ENCODE measurements at regions not wholly inside any gene's neighbourhood (a gene's known extent, or its start where the extent isn't known, plus 50 kb on each side); places are given as distances from the start of the nearest gene placed in this dataset.

DNA sequence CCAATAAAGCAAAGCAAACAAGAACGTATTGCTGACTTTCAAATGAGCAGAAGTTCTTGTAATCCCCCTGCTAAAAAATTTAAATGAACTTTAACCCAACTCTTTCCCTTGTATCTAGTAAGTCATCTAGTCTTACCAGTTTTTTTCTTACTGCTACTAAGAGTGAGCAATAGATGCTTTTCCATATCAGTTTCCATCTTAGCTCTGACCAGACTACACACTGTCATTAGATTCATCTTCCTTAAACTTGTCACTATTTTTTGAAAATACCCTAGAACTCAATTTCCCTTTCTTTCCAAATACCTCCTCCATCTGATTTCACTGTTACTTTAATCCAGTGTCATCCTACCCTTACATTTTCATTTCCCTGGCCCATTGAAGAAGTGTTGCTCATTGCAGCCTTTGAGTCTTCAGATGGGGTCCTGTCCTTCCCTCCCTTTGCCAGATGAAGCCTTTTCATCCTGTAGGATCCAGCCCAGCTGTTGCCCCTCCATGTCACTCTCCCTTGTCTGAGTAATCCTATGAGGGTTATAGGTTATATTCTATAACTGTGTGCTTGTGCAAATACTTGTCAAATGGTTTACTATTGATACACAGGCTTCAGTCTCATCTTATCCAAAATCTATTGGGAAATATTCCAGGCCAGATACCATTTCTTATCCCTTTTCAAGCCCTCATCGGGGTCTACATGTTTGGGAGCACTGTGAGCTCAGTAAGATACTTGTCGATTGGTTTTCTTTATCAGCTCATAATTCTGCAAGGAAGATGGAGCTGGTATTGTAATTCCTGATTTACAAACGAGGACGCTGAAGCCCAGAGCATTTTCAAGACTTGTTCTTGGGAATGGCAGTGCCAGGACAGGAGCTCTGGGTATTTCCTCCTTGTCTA lies 51.5 kb upstream of the ITGB1 start:
- no peak overlapping the region for H4K5ac ChIP-seq (ENCODE audit: insufficient read length, low read depth, low read length)
- CTCF ChIA-PET (ENCODE audit: partially characterized antibody): interaction anchor here (0.5 to 4.2 kb wide), 72 partner anchors 9 to 312 kb away, joined by 3 to 47 read pairs (median 4); no protein-coding TSS in a partner anchor
- no peak for FAIRE-seq
- no peak overlapping the region for H3K4ac ChIP-seq (replicated peaks; ENCODE audit: insufficient read length, low read depth, low read length)
- H4K8ac ChIP-seq (ENCODE audit: extremely low read depth, insufficient read depth, low read length): no peak overlapping the region
- H3K23me2 ChIP-seq (ENCODE audit: low read depth, low read length): 0 out of 2 replicates have a peak, but pooled peaks cover 2% of the 10 kb centered on the region
- no peak overlapping the region for H2BK20ac ChIP-seq (ENCODE audit: low read length)
- no peaks in the 10 kb centered on the region for H3K9me3 ChIP-seq (ENCODE audit: insufficient read depth in 2 of 2, low read depth in 1 of 2, low read length in 1 of 2)
- no peaks in the 10 kb centered on the region for H3K79me1 ChIP-seq (ENCODE audit: low read depth, low read length)
- H3K27me3 ChIP-seq (replicated peaks in 1 of 4; ENCODE audit: control insufficient read depth in 3 of 4, extremely low read depth in 1 of 4, insufficient read depth in 3 of 4, low read length in 3 of 4): no peaks in the 10 kb centered on the region
- no peaks in the 10 kb centered on the region for H3K36me3 ChIP-seq (ENCODE audit: control insufficient read depth in 2 of 4, insufficient read depth in 4 of 4, low read length in 3 of 4)
- H3K4me3 ChIP-seq (ENCODE audit: extremely low read depth in 1 of 4, insufficient read depth in 2 of 4, low read depth in 3 of 4, low read length in 4 of 4): peak overlapping the region in 1 of 4 experiments; percentile 20; a peak in 1 of 8 replicates
- H4K20me1 ChIP-seq (replicated peaks in 1 of 2; ENCODE audit: control insufficient read depth in 1 of 2, insufficient read depth in 2 of 2, low read length in 2 of 2): no peaks in the 10 kb centered on the region
- H2BK120ac ChIP-seq (replicated peaks; ENCODE audit: low read depth, low read length): peak overlapping the region; percentile 75
- H3K14ac ChIP-seq (ENCODE audit: insufficient read length): no peak overlapping the region
- no peak overlapping the region for H3K18ac ChIP-seq (ENCODE audit: extremely low read depth, low read length)
- H2BK15ac ChIP-seq (ENCODE audit: low read length): 0 out of 2 replicates have a peak overlapping the region, but pooled peaks have one; percentile 36
- no peak overlapping the region for H2AFZ ChIP-seq (ENCODE audit: low read length)
- DNase-seq (ENCODE audit: low read depth in 1 of 2, low spot score in 2 of 2): no peak
- H2AK5ac ChIP-seq (ENCODE audit: low read depth, low read length): no peak overlapping the region
- no peak overlapping the region for H3K56ac ChIP-seq (replicated peaks; ENCODE audit: insufficient read length, low read depth, low read length)
- 63% methylated on average over 5 of the region's 5 CpGs; no CpG with 5 or more reads in 1 of the 2 experiments for WGBS, 2 experiments (ENCODE audit: extremely low coverage in 1 of 2, insufficient coverage in 1 of 2, insufficient read length in 1 of 2, insufficient replicate concordance in 2 of 2, low coverage in 1 of 2, low lambda C conversion rate in 2 of 2, missing lambda C conversion rate in 1 of 2)
- POLR2A ChIA-PET (ENCODE audit: partially characterized antibody): interaction anchor here (0.7 to 2.1 kb wide), 4 partner anchors 26 to 58 kb away, joined by 3 to 4 read pairs (median 4); no protein-coding TSS in a partner anchor
- H2BK12ac ChIP-seq (ENCODE audit: low read depth, low read length): no peak overlapping the region
- H4K91ac ChIP-seq (replicated peaks; ENCODE audit: insufficient read length, low read length): peak overlapping the region; percentile 51
- no peak overlapping the region for H3K9ac ChIP-seq (replicated peaks in 1 of 4; ENCODE audit: extremely low read depth in 1 of 4, low read depth in 3 of 4, low read length in 3 of 4)
- H3K4me2 ChIP-seq (ENCODE audit: insufficient read depth in 1 of 2, low read depth in 2 of 2, low read length in 2 of 2): no peak overlapping the region; a peak in 1 of 4 replicates
- H3K79me2 ChIP-seq (ENCODE audit: control insufficient read depth in 1 of 2, insufficient read depth in 2 of 2, low read length in 2 of 2): no peaks in the 10 kb centered on the region
- no peak overlapping the region for H3K23ac ChIP-seq (ENCODE audit: insufficient read length)
- H3K4me1 ChIP-seq (replicated peaks in 1 of 4; ENCODE audit: control insufficient read depth in 3 of 4, insufficient read depth in 4 of 4, low read length in 3 of 4): peaks cover 6 to 12% (median 9%) of the 10 kb centered on the region in 4 experiments; a peak in 6 of 7 replicates
- no peak overlapping the region for H3K27ac ChIP-seq (ENCODE audit: low read depth, low read length)
- H2BK5ac ChIP-seq (ENCODE audit: low read depth, low read length): no peak overlapping the region; the same call in 1 of the 2 replicates
- TF ChIP-seq, protein P1, sequence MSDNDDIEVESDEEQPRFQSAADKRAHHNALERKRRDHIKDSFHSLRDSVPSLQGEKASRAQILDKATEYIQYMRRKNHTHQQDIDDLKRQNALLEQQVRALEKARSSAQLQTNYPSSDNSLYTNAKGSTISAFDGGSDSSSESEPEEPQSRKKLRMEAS (IDR thresholded peaks at IDR 0.05): no peak
- TF ChIP-seq ASH2L (IDR thresholded peaks at IDR 0.05; ENCODE audit: low read length) (no peak), TCF12 (IDR thresholded peaks at IDR 0.05; ENCODE audit: low read depth, low read length) (no peak), SIX5 (IDR thresholded peaks at IDR 0.05; ENCODE audit: low read depth, low read length) (no peak), RBBP5 (IDR thresholded peaks at IDR 0.05; ENCODE audit: borderline replicate concordance, low read depth, low read length) (no peak), JUND (IDR thresholded peaks at IDR 0.05; ENCODE audit: low read length) (no peak), CBX8 (IDR thresholded peaks at IDR 0.05; ENCODE audit: borderline replicate concordance, low read depth, low read length) (no peak), KDM5A (IDR thresholded peaks at IDR 0.05; ENCODE audit: low read length) (no peak), NRF1 (IDR thresholded peaks at IDR 0.05; ENCODE audit: low read depth, low read length) (no peak), POU5F1 (IDR thresholded peaks at IDR 0.05; ENCODE audit: low read depth, low read length) (no peak), YY1 (IDR thresholded peaks at IDR 0.05; ENCODE audit: low read depth, low read length) (no peak)
- TF ChIP-seq, protein P2, sequence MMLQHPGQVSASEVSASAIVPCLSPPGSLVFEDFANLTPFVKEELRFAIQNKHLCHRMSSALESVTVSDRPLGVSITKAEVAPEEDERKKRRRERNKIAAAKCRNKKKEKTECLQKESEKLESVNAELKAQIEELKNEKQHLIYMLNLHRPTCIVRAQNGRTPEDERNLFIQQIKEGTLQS (IDR thresholded peaks at IDR 0.05; ENCODE audit: insufficient read depth, low read depth, low read length): no peak

Data from H1 (cell line).